Muscle of leg (tissue), 3 donors: ENCODE measurements at regions not wholly inside any gene's neighbourhood (a gene's known extent, or its start where the extent isn't known, plus 50 kb on each side); places are given as distances from the start of the nearest gene placed in this dataset.

ENCODE experiments used
- DNase-seq: peaks from one replicate; pipeline ENCODE4 v3.0.0; 2013
- H3K27ac ChIP-seq: one replicate; pipeline ENCODE4 v1.5.1; 2013; ENCODE audit warnings: mild to moderate bottlenecking, low read length, control low read depth
- H3K27me3 ChIP-seq: one replicate; pipeline ENCODE4 v1.6.1; 2013; ENCODE audit warnings: low read length; ENCODE audit not compliant: control insufficient read depth, insufficient read depth
- H3K36me3 ChIP-seq: one replicate; pipeline ENCODE4 v1.6.1; 2013; ENCODE audit warnings: low read length; ENCODE audit not compliant: control insufficient read depth, insufficient read depth
- H3K4me1 ChIP-seq: one replicate; pipeline ENCODE4 v1.6.1; 2013; ENCODE audit warnings: low read length; ENCODE audit not compliant: control insufficient read depth, insufficient read depth
- H3K4me3 ChIP-seq: one replicate; pipeline ENCODE4 v1.5.1; 2013; ENCODE audit warnings: low read length, control low read depth
- H3K9me3 ChIP-seq: replicated peaks from 2 replicates; pipeline ENCODE4 v1.6.1; 2013; ENCODE audit warnings: low read depth, low read length; ENCODE audit not compliant: control insufficient read depth
- WGBS: methylation state at CpG from one replicate; pipeline ENCODE4 v1.1.5; 2013; ENCODE audit warnings: missing lambda C conversion rate; ENCODE audit not compliant: insufficient coverage; 5-methylcytosine and 5-hydroxymethylcytosine counted together

GRCh38 chr4:165610679-165611437 lies 232.1 kb downstream of the CPE start:
- H3K9me3 ChIP-seq = no peaks in the 10 kb centered on the region
- no peaks in the 10 kb centered on the region for H3K36me3 ChIP-seq
- no peak overlapping the region for H3K4me3 ChIP-seq
- DNase-seq = no peak
- WGBS = 41% methylated on average over 4 of the region's 6 CpGs
- no peak overlapping the region for H3K27ac ChIP-seq
- H3K4me1 ChIP-seq = peaks cover 2% of the 10 kb centered on the region
- no peaks in the 10 kb centered on the region for H3K27me3 ChIP-seq

- WGBS = no CpG with 5 or more reads among the region's 1 CpG
- H3K4me3 ChIP-seq = no peak overlapping the region
- no peak overlapping the region for H3K27ac ChIP-seq
- H3K27me3 ChIP-seq = no peaks in the 10 kb centered on the region
- peaks cover 2% of the 10 kb centered on the region for H3K4me1 ChIP-seq
- no peak for DNase-seq
- no peaks in the 10 kb centered on the region for H3K9me3 ChIP-seq
- no peaks in the 10 kb centered on the region for H3K36me3 ChIP-seq
Observed at GRCh38 chr4:165612936-165613335, 234.1 kb downstream of the CPE start.

GRCh38 chr4:165613581-165613980 lies 234.8 kb downstream of the CPE start:
- Histone ChIP-seq H3K27ac (no peak overlapping the region), H3K9me3 (no peaks in the 10 kb centered on the region), H3K36me3 (no peaks in the 10 kb centered on the region), H3K4me1 (peaks cover 2% of the 10 kb centered on the region), H3K4me3 (no peak overlapping the region), H3K27me3 (no peaks in the 10 kb centered on the region)
- WGBS = no CpG with 5 or more reads among the region's 2 CpGs
- DNase-seq = no peak

- no peaks in the 10 kb centered on the region for H3K4me1 ChIP-seq
- DNase-seq = peak; percentile 64
- H3K4me3 ChIP-seq = no peak overlapping the region
- H3K36me3 ChIP-seq = no peaks in the 10 kb centered on the region
- H3K27me3 ChIP-seq = no peaks in the 10 kb centered on the region
- no peaks in the 10 kb centered on the region for H3K9me3 ChIP-seq
- no peak overlapping the region for H3K27ac ChIP-seq
- WGBS = no CpG with 5 or more reads among the region's 3 CpGs
Observed at GRCh38 chr4:165620913-165621312, 242.1 kb downstream of the CPE start.

- Histone ChIP-seq H3K36me3 (no peaks in the 10 kb centered on the region), H3K4me3 (no peak overlapping the region), H3K9me3 (no peaks in the 10 kb centered on the region), H3K27me3 (no peaks in the 10 kb centered on the region), H3K27ac (no peak overlapping the region), H3K4me1 (no peaks in the 10 kb centered on the region)
- 87% methylated on average over 5 of the region's 5 CpGs for WGBS
- no peak for DNase-seq
Observed at GRCh38 chr4:165621983-165622382, 243.2 kb downstream of the CPE start.

- H3K36me3 ChIP-seq = no peaks in the 10 kb centered on the region
- no peak overlapping the region for H3K27ac ChIP-seq
- WGBS = no CpG with 5 or more reads among the region's 2 CpGs
- no peaks in the 10 kb centered on the region for H3K4me1 ChIP-seq
- no peaks in the 10 kb centered on the region for H3K27me3 ChIP-seq
- no peak for DNase-seq
- H3K4me3 ChIP-seq = no peak overlapping the region
- H3K9me3 ChIP-seq = no peaks in the 10 kb centered on the region
Observed at GRCh38 chr4:165625281-165625680, 246.5 kb downstream of the CPE start.

GRCh38 chr4:165626316-165626715 lies 246.7 kb upstream of the TLL1 start:
- no peak for DNase-seq
- H3K9me3 ChIP-seq = no peaks in the 10 kb centered on the region
- no peaks in the 10 kb centered on the region for H3K36me3 ChIP-seq
- no peak overlapping the region for H3K27ac ChIP-seq
- no peak overlapping the region for H3K4me3 ChIP-seq
- H3K27me3 ChIP-seq = no peaks in the 10 kb centered on the region
- WGBS = 42% methylated on average over 2 of the region's 4 CpGs
- no peaks in the 10 kb centered on the region for H3K4me1 ChIP-seq

GRCh38 chr4:165627128-165627527 lies 245.9 kb upstream of the TLL1 start:
- no CpG with 5 or more reads among the region's 3 CpGs for WGBS
- Histone ChIP-seq H3K9me3 (no peaks in the 10 kb centered on the region), H3K4me3 (no peak overlapping the region), H3K4me1 (no peaks in the 10 kb centered on the region), H3K27ac (no peak overlapping the region), H3K36me3 (no peaks in the 10 kb centered on the region), H3K27me3 (no peaks in the 10 kb centered on the region)
- DNase-seq = no peak

- no CpG with 5 or more reads among the region's 5 CpGs for WGBS
- DNase-seq = no peak
- Histone ChIP-seq H3K27me3 (no peaks in the 10 kb centered on the region), H3K27ac (no peak overlapping the region), H3K4me1 (no peaks in the 10 kb centered on the region), H3K9me3 (no peaks in the 10 kb centered on the region), H3K36me3 (no peaks in the 10 kb centered on the region), H3K4me3 (no peak overlapping the region)
Observed at GRCh38 chr4:165627548-165627947, 245.5 kb upstream of the TLL1 start.

- Histone ChIP-seq H3K27me3 (no peaks in the 10 kb centered on the region), H3K27ac (no peak overlapping the region), H3K36me3 (no peaks in the 10 kb centered on the region), H3K4me1 (no peaks in the 10 kb centered on the region), H3K9me3 (no peaks in the 10 kb centered on the region), H3K4me3 (no peak overlapping the region)
- no peak for DNase-seq
- WGBS = no CpG with 5 or more reads among the region's 3 CpGs
Observed at GRCh38 chr4:165628572-165628971, 244.5 kb upstream of the TLL1 start.

GRCh38 chr4:165630671-165631070 lies 242.4 kb upstream of the TLL1 start:
- H3K27me3 ChIP-seq = no peaks in the 10 kb centered on the region
- no peak overlapping the region for H3K4me3 ChIP-seq
- DNase-seq = no peak
- H3K4me1 ChIP-seq = no peaks in the 10 kb centered on the region
- H3K9me3 ChIP-seq = no peaks in the 10 kb centered on the region
- H3K36me3 ChIP-seq = no peaks in the 10 kb centered on the region
- H3K27ac ChIP-seq = no peak overlapping the region
